ENCODE measurements at regions not wholly inside any gene's neighbourhood (a gene's known extent, or its start where the extent isn't known, plus 50 kb on each side); places are given as distances from the start of the nearest gene placed in this dataset.

- no peak overlapping the region for H3K4me2 ChIP-seq (ENCODE audit: insufficient read depth, low read length)
- no peaks in the 10 kb centered on the region for H4K20me1 ChIP-seq (replicated peaks; ENCODE audit: control insufficient read depth, extremely low read depth, insufficient read depth, low read length)
- no peak for DNase-seq (ENCODE audit: low read depth, low spot score)
- no peaks in the 10 kb centered on the region for H3K4me1 ChIP-seq (ENCODE audit: control insufficient read depth, extremely low read depth, insufficient read depth, low read length)
- dilution Hi-C loops (cut with MboI; ENCODE audit: extremely low pct_ligation_motif_present, low sequenced_read_pairs), result no loop called here
- no peak for FAIRE-seq
- intact Hi-C loops (cut with micrococcal nuclease), result no loop called here
- no peak overlapping the region for H2AFZ ChIP-seq (ENCODE audit: low read depth, low read length)
- no peaks in the 10 kb centered on the region for H3K9me1 ChIP-seq (replicated peaks; ENCODE audit: control insufficient read depth, extremely low read depth, insufficient read depth, low read length)
- no peak overlapping the region for H3K9ac ChIP-seq (replicated peaks; ENCODE audit: extremely low read depth, insufficient read depth, low read length)
- ChIA-PET POLR2A (no interaction called here), CTCF (no interaction called here)
- H3K4me3 ChIP-seq (replicated peaks in 1 of 3; ENCODE audit: insufficient read depth in 1 of 3, low read depth in 1 of 3, low read length in 3 of 3), result no peak overlapping the region
- H3K27ac ChIP-seq (ENCODE audit: insufficient read depth, low read depth, low read length), result no peak overlapping the region
- H3K36me3 ChIP-seq (ENCODE audit: control insufficient read depth in 2 of 2, extremely low read depth in 1 of 2, insufficient read depth in 2 of 2, low read length in 2 of 2), result no peaks in the 10 kb centered on the region
- no peaks in the 10 kb centered on the region for H3K79me2 ChIP-seq (ENCODE audit: control insufficient read depth, insufficient read depth, low read length)
- no peaks in the 10 kb centered on the region for H3K27me3 ChIP-seq (ENCODE audit: control insufficient read depth in 2 of 2, insufficient read depth in 2 of 2, low read length in 2 of 2)
- TF ChIP-seq, protein P1, sequence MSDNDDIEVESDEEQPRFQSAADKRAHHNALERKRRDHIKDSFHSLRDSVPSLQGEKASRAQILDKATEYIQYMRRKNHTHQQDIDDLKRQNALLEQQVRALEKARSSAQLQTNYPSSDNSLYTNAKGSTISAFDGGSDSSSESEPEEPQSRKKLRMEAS (IDR thresholded peaks at IDR 0.05; ENCODE audit: insufficient read depth, insufficient read length), result no peak
- TF ChIP-seq POLR2A (IDR thresholded peaks at IDR 0.05; ENCODE audit: low read depth, low read length) (no peak), MYC (IDR thresholded peaks at IDR 0.05; ENCODE audit: low read depth, low read length) (no peak), FOS (IDR thresholded peaks at IDR 0.05; ENCODE audit: borderline replicate concordance, insufficient read depth, low read length) (no peak), EZH2 (IDR thresholded peaks at IDR 0.05; ENCODE audit: borderline replicate concordance, low read depth, low read length, severe bottlenecking) (no peak), CTCF (IDR thresholded peaks at IDR 0.05; ENCODE audit: extremely low read depth in 1 of 2, insufficient read depth in 1 of 2, low read depth in 1 of 2, low read length in 2 of 2) (no peak), JUN (IDR thresholded peaks at IDR 0.05; ENCODE audit: borderline replicate concordance, insufficient read depth, insufficient read length, low read depth) (no peak), POLR2AphosphoS5 (IDR thresholded peaks at IDR 0.05; ENCODE audit: insufficient read depth, low read depth, low read length) (no peak), GATA2 (IDR thresholded peaks at IDR 0.05; ENCODE audit: insufficient read depth, insufficient read length, low read depth, low read length) (no peak)
- no TSS peak for BruUV-seq (replicated peaks)
- no peaks in the 10 kb centered on the region for H3K9me3 ChIP-seq (replicated peaks; ENCODE audit: control insufficient read depth, insufficient read depth, low read length)
These were observed 410.8 kb downstream of the SFMBT2 start for GRCh38 chr10:7000061-7000460.
